T-cell (primary cell): ENCODE measurements at regions not wholly inside any gene's neighbourhood (a gene's known extent, or its start where the extent isn't known, plus 50 kb on each side); places are given as distances from the start of the nearest gene placed in this dataset.
"Not testable (repeated sequence)": the region's sequence is repeated elsewhere in the genome, so short reads cannot be mapped to it uniquely, and the experiment has no call there.

Source experiments
- ATAC-seq, 4 experiments: fragments of 200-7000 bp in 3 of 4; fragments of 150-1000 bp in 1 of 4; cut with Tn5 transposase; replicated peaks in 1 of 4; 1 replicate in 3 of 4; 2 replicates in 1 of 4; pipeline ENCODE4 v1.10.0; 2021; ENCODE audit warnings: moderate library complexity in 3 of 4, mild to moderate bottlenecking in 2 of 4, moderate number of reproducible peaks in 1 of 4
- CTCF ChIA-PET, 2 donors: fragments of 300-600 bp; sonication (Branson Sonifier 250); formaldehyde crosslinking; loops; one replicate each; lab custom pipeline; 2022; ENCODE audit warnings: antibody characterized with exemption in 2 of 2; lab: Charles Lee
- POLR2A ChIA-PET, 2 donors: fragments of 300-600 bp; sonication (Branson Sonifier 250); formaldehyde crosslinking; loops; one replicate each; lab custom pipeline; 2022; ENCODE audit warnings: antibody characterized with exemption in 2 of 2; lab: Charles Lee
- DNase-seq, 35 experiments: peaks; one replicate each; pipeline versions ENCODE4 v3.0.0 to v3.0.0-alpha.2; 2013 to 2023
- H3K27ac ChIP-seq: one replicate; pipeline ENCODE4 v1.5.1; 2013; ENCODE audit warnings: low read length
- H3K27me3 ChIP-seq, 2 experiments: replicated peaks in 1 of 2; 1 replicate in 1 of 2; 2 replicates in 1 of 2; pipeline versions ENCODE4 v1.6.1 to v1.7.0; 2013; ENCODE audit warnings: low read length in 1 of 2, mixed read lengths in 1 of 2; ENCODE audit not compliant: control insufficient read depth in 2 of 2, insufficient read depth in 2 of 2; ENCODE audit errors: extremely low read depth in 1 of 2
- H3K36me3 ChIP-seq, 2 donors: 1 replicate in 1 of 2; 2 replicates in 1 of 2; pipeline versions ENCODE4 v1.6.1 to v1.7.0; 2013; ENCODE audit warnings: low read length in 1 of 2; ENCODE audit not compliant: control insufficient read depth in 2 of 2, insufficient read depth in 1 of 2; ENCODE audit errors: extremely low read depth in 1 of 2
- H3K4me1 ChIP-seq, 2 experiments: 1 replicate in 1 of 2; 2 replicates in 1 of 2; pipeline versions ENCODE4 v1.6.1 to v1.7.0; 2013; ENCODE audit warnings: low read length in 2 of 2, mixed read lengths in 1 of 2; ENCODE audit not compliant: insufficient read depth in 2 of 2, control insufficient read depth in 1 of 2; ENCODE audit errors: extremely low read depth in 1 of 2
- H3K4me3 ChIP-seq, 2 donors: 1 replicate in 1 of 2; 2 replicates in 1 of 2; pipeline versions ENCODE4 v1.5.1 to v1.7.0; 2013; ENCODE audit warnings: mild to moderate bottlenecking in 2 of 2, low read length in 1 of 2, moderate library complexity in 1 of 2; ENCODE audit not compliant: control insufficient read depth in 1 of 2; ENCODE audit errors: extremely low read depth in 1 of 2
- H3K9me3 ChIP-seq: 2 replicates; pipeline ENCODE4 v1.7.0; 2013
- H3K27ac Mint-ChIP-seq, 2 donors: one replicate each; pipeline ENCODE4 v1.8.0; 2020 to 2021; ENCODE audit warnings: mild to moderate bottlenecking in 2 of 2, mixed read lengths in 2 of 2
- H3K27me3 Mint-ChIP-seq, 2 donors: one replicate each; pipeline ENCODE4 v1.8.0; 2021 to 2022; ENCODE audit warnings: mixed read lengths in 2 of 2
- H3K36me3 Mint-ChIP-seq: one replicate; pipeline ENCODE4 v1.8.0; 2021; ENCODE audit warnings: mixed read lengths
- H3K4me1 Mint-ChIP-seq, 3 donors: one replicate each; pipeline ENCODE4 v1.8.0; 2020 to 2022; ENCODE audit warnings: mixed read lengths in 3 of 3, mild to moderate bottlenecking in 1 of 3
- H3K4me3 Mint-ChIP-seq, 3 donors: one replicate each; pipeline ENCODE4 v1.8.0; 2020 to 2022; ENCODE audit warnings: mild to moderate bottlenecking in 3 of 3, mixed read lengths in 3 of 3, moderate library complexity in 3 of 3
- H3K9me3 Mint-ChIP-seq, 3 donors: one replicate each; pipeline ENCODE4 v1.8.0; 2020 to 2022; ENCODE audit warnings: mixed read lengths in 3 of 3
- WGBS: methylation state at CpG from one replicate; pipeline ENCODE4 v1.1.5; 2013; ENCODE audit warnings: missing lambda C conversion rate; ENCODE audit not compliant: insufficient coverage; 5-methylcytosine and 5-hydroxymethylcytosine counted together

GRCh38 chrX:67213686-67214085, 330.1 kb upstream of the AR start:
- WGBS = no CpG with 5 or more reads among the region's 3 CpGs
- H3K27ac Mint-ChIP-seq = not testable (repeated sequence)

GRCh38 chrX:67207912-67208311, 335.9 kb upstream of the AR start:
- no peaks in the 10 kb centered on the region for H3K9me3 Mint-ChIP-seq
- no peaks in the 10 kb centered on the region for H3K36me3 Mint-ChIP-seq
- DNase-seq (no peak), ATAC-seq (no peak)
- peaks cover 0 to 6% of the 10 kb centered on the region in 2 donors for H3K27me3 Mint-ChIP-seq
- no peak overlapping the region for H3K27ac Mint-ChIP-seq
- ChIA-PET POLR2A (no interaction called here), CTCF (no interaction called here)
- H3K27me3 ChIP-seq = no peaks in the 10 kb centered on the region
- H3K4me3 ChIP-seq = no peak overlapping the region
- H3K36me3 ChIP-seq = no peaks in the 10 kb centered on the region
- H3K4me1 Mint-ChIP-seq = no peaks in the 10 kb centered on the region
- no peaks in the 10 kb centered on the region for H3K4me1 ChIP-seq
- H3K9me3 ChIP-seq = no peaks in the 10 kb centered on the region
- no CpG with 5 or more reads among the region's 4 CpGs for WGBS
- no peak overlapping the region for H3K4me3 Mint-ChIP-seq
- H3K27ac ChIP-seq = no peak overlapping the region

More at GRCh38 chrX:67213686-67214085, 330.1 kb upstream of the AR start:
- ATAC-seq, CTCF ChIA-PET, H3K4me1 Mint-ChIP-seq, DNase-seq, H3K27me3 Mint-ChIP-seq, H3K27me3 ChIP-seq, H3K4me3 ChIP-seq, H3K9me3 Mint-ChIP-seq, H3K9me3 ChIP-seq, POLR2A ChIA-PET, H3K27ac ChIP-seq, H3K4me1 ChIP-seq, H3K36me3 Mint-ChIP-seq, H3K4me3 Mint-ChIP-seq, H3K36me3 ChIP-seq: not testable (repeated sequence)

- peaks cover 0 to 13% of the 10 kb centered on the region in 2 donors for H3K27me3 Mint-ChIP-seq
- H3K4me3 ChIP-seq = no peak overlapping the region
- H3K4me1 ChIP-seq = no peaks in the 10 kb centered on the region
- no peaks in the 10 kb centered on the region for H3K36me3 ChIP-seq
- no peaks in the 10 kb centered on the region for H3K4me1 Mint-ChIP-seq
- no peaks in the 10 kb centered on the region for H3K9me3 ChIP-seq
- H3K9me3 Mint-ChIP-seq = peaks cover 0 to 4% (median 3%) of the 10 kb centered on the region in 3 donors
- no peak for ATAC-seq
- no peak overlapping the region for H3K27ac Mint-ChIP-seq
- H3K4me3 Mint-ChIP-seq = no peak overlapping the region
- H3K27me3 ChIP-seq = no peaks in the 10 kb centered on the region
- WGBS = 80% methylated on average over 1 of the region's 2 CpGs
- ChIA-PET POLR2A (no interaction called here), CTCF (no interaction called here)
- H3K27ac ChIP-seq = no peak overlapping the region
- H3K36me3 Mint-ChIP-seq = no peaks in the 10 kb centered on the region
- no peak for DNase-seq
Observed at GRCh38 chrX:67159437-67159836, 384.4 kb upstream of the AR start.

DNA sequence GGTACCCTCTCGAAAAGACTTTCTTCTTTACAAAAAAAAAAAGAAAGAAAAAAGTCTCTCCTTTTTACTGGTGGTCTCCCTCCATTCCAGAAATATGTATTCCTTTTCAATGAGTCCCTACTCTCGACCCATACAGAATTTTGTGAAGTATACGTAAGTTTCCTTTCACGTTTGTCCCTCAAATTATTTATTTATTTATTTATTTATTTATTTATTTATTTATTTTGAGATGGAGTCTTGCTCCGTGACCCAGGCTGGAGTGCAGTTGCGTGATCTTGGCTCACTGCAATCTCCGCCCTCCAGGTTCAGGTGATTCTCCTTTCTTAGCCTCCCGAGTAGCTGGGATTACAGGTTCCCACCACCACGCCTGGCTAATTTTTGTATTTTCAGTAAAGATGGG, 429.2 kb upstream of the AR start:
- Histone ChIP-seq H3K27ac (no peak overlapping the region), H3K4me1 (no peaks in the 10 kb centered on the region), H3K4me3 (no peak overlapping the region), H3K9me3 (no peaks in the 10 kb centered on the region), H3K36me3 (no peaks in the 10 kb centered on the region), H3K27me3 (no peaks in the 10 kb centered on the region)
- no peak for ATAC-seq
- Mint-ChIP-seq H3K4me1 (no peaks in the 10 kb centered on the region), H3K36me3 (no peaks in the 10 kb centered on the region), H3K27ac (no peak overlapping the region), H3K4me3 (no peak overlapping the region), H3K9me3 (no peaks in the 10 kb centered on the region), H3K27me3 (peaks cover 0 to 9% of the 10 kb centered on the region in 2 donors)
- CTCF ChIA-PET = no interaction called here
- no peak for DNase-seq
- no CpG with 5 or more reads among the region's 9 CpGs for WGBS
- POLR2A ChIA-PET = no interaction called here

- H3K27me3 Mint-ChIP-seq = peaks cover 0 to 13% of the 10 kb centered on the region in 2 donors
- H3K9me3 Mint-ChIP-seq = no peaks in the 10 kb centered on the region
- Histone ChIP-seq H3K9me3 (no peaks in the 10 kb centered on the region), H3K4me1 (no peaks in the 10 kb centered on the region), H3K36me3 (no peaks in the 10 kb centered on the region), H3K27ac (no peak overlapping the region), H3K4me3 (no peak overlapping the region), H3K27me3 (no peaks in the 10 kb centered on the region)
- no peak overlapping the region for H3K4me3 Mint-ChIP-seq
- ATAC-seq (no peak), DNase-seq (no peak)
- H3K36me3 Mint-ChIP-seq = no peaks in the 10 kb centered on the region
- H3K4me1 Mint-ChIP-seq = no peaks in the 10 kb centered on the region
- H3K27ac Mint-ChIP-seq = no peak overlapping the region
- ChIA-PET POLR2A (no interaction called here), CTCF (no interaction called here)
- WGBS = no CpG with 5 or more reads among the region's 2 CpGs
Observed at GRCh38 chrX:67105758-67106116, 438.1 kb upstream of the AR start.

DNA sequence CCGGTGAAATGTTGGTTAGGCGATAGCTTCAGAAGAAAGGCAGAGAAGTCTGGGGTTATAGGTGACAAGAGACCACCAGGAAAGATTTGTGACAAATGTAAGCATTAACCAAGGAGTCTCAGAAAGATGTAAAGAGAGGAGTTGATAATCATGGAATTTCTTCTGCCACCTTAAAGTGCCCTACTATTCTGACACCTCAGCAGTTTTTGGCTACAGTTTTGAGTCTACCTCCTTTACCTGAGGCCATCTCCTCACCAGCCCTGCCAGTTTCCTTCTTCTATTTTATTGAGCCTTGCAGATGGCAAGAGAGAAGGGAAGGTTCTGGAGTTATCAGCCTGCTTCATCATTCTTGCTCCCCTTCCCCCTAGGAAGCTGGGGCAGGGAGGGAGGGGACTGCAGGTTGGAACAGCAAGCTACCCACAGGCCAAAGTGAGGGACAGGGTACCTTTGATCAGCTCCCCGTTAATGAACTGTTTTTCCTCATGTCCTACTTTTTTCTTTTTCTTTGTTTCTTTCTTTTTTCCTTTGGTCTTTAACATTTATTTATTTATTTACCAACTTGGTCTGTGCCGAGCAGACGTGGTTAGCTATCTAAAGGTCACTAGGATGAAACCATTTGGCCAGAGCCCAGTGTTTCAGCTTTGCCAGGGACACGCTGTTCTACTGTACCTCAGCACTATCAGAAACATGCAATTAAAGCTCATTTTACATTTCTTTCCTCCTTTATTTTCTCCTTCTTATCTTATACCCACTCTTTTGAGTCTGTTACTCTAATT, 438.7 kb upstream of the AR start:
- Mint-ChIP-seq H3K9me3 (no peaks in the 10 kb centered on the region), H3K36me3 (no peaks in the 10 kb centered on the region), H3K4me3 (no peak overlapping the region), H3K4me1 (no peaks in the 10 kb centered on the region), H3K27ac (no peak overlapping the region), H3K27me3 (peaks cover 0 to 10% of the 10 kb centered on the region in 2 donors)
- no peaks in the 10 kb centered on the region for H3K9me3 ChIP-seq
- no peaks in the 10 kb centered on the region for H3K36me3 ChIP-seq
- POLR2A ChIA-PET = no interaction called here
- H3K4me3 ChIP-seq = no peak overlapping the region
- no peak for DNase-seq
- no peak for ATAC-seq
- H3K27me3 ChIP-seq = no peaks in the 10 kb centered on the region
- WGBS = 58% methylated on average over 3 of the region's 6 CpGs
- no peaks in the 10 kb centered on the region for H3K4me1 ChIP-seq
- no peak overlapping the region for H3K27ac ChIP-seq
- CTCF ChIA-PET = no interaction called here
